Neural cell (in vitro differentiated cells): ENCODE measurements at regions not wholly inside any gene's neighbourhood (a gene's known extent, or its start where the extent isn't known, plus 50 kb on each side); places are given as distances from the start of the nearest gene placed in this dataset.

Experiments
- H2AFZ ChIP-seq: fragments of 200-600, 300-800 bp; sonication (generic), shearing (Covaris generic); 2 replicates; pipeline ENCODE4 v1.6.0; 2014; ENCODE audit warnings: low read depth, mild to moderate bottlenecking, antibody characterized with exemption, low read length, moderate library complexity
- H3F3A ChIP-seq: fragments of 200-600 bp; shearing (Covaris generic); 2 replicates; pipeline ENCODE4 v1.6.1; 2016; ENCODE audit warnings: mild to moderate bottlenecking, moderate library complexity, mixed read lengths, antibody characterized with exemption, low read length; ENCODE audit not compliant: insufficient read depth, poor library complexity, severe bottlenecking
- H3K27ac ChIP-seq: fragments of 200-600, 300-800 bp; sonication (generic), shearing (Covaris generic); 2 replicates; pipeline ENCODE4 v1.5.1; 2014; ENCODE audit warnings: mild to moderate bottlenecking, low read length, moderate library complexity
- H3K27me3 ChIP-seq: fragments of 300-800, 200-600 bp; sonication (generic), shearing (Covaris generic); 2 replicates; pipeline ENCODE4 v1.6.0; 2014; ENCODE audit warnings: mild to moderate bottlenecking, low read depth, low read length, moderate library complexity; ENCODE audit not compliant: insufficient read depth
- H3K36me3 ChIP-seq: fragments of 300-800, 200-600 bp; sonication (generic), shearing (Covaris generic); 2 replicates; pipeline ENCODE4 v1.5.1; 2014; ENCODE audit warnings: mild to moderate bottlenecking, antibody characterized with exemption, low read length, moderate library complexity; ENCODE audit not compliant: insufficient read depth
- H3K4me2 ChIP-seq: fragments of 300-800, 200-600 bp; sonication (generic), shearing (Covaris generic); 2 replicates; pipeline ENCODE4 v1.6.0; 2014; ENCODE audit warnings: mild to moderate bottlenecking, low read length
- H3K4me3 ChIP-seq: fragments of 300-800, 200-600 bp; sonication (generic), shearing (Covaris generic); 2 replicates; pipeline ENCODE4 v1.5.1; 2014; ENCODE audit warnings: mild to moderate bottlenecking, low read length, moderate library complexity
- H3K79me2 ChIP-seq: fragments of 200-600 bp; shearing (Covaris generic); replicated peaks from 2 replicates; pipeline ENCODE4 v1.6.0; 2014; ENCODE audit warnings: mild to moderate bottlenecking, low read length, moderate library complexity; ENCODE audit not compliant: insufficient read depth
- H3K9ac ChIP-seq: fragments of 300-800, 200-600 bp; sonication (generic), shearing (Covaris generic); 2 replicates; pipeline ENCODE4 v1.6.1; 2016; ENCODE audit warnings: mild to moderate bottlenecking, low read length, mixed read lengths
- H3K9me2 ChIP-seq: fragments of 200-600 bp; shearing (Covaris generic); 2 replicates; pipeline ENCODE4 v1.6.1; 2016; ENCODE audit warnings: mild to moderate bottlenecking, low read length, mixed read lengths; ENCODE audit not compliant: insufficient read depth
- H3K9me3 ChIP-seq: fragments of 200-600, 300-800 bp; sonication (generic), shearing (Covaris generic); 2 replicates; pipeline ENCODE4 v1.6.1; 2016; ENCODE audit warnings: mild to moderate bottlenecking, mixed run types, low read length, moderate library complexity, mixed read lengths
- H4K20me1 ChIP-seq: fragments of 200-600 bp; shearing (Covaris generic); 2 replicates; pipeline ENCODE4 v1.6.1; 2016; ENCODE audit warnings: mild to moderate bottlenecking, mixed run types; ENCODE audit not compliant: insufficient read depth
- CTCF ChIP-seq: fragments of 450-650 bp; IDR thresholded peaks from 2 replicates; pipeline ENCODE4 v1.5.1; 2014; ENCODE audit warnings: antibody characterized with exemption, mild to moderate bottlenecking, moderate library complexity; ENCODE audit not compliant: poor library complexity, severe bottlenecking
- EP300 ChIP-seq: fragments of 450-650 bp; conservative IDR thresholded peaks from 2 replicates; pipeline ENCODE4 v1.6.1; 2014; ENCODE audit warnings: antibody characterized with exemption, mild to moderate bottlenecking, moderate library complexity; ENCODE audit not compliant: poor library complexity, severe bottlenecking
- EZH2 ChIP-seq: fragments of 200-600, 300-800 bp; shearing (Covaris generic), sonication (generic); IDR thresholded peaks from 2 replicates; pipeline ENCODE4 v1.6.1; 2014; ENCODE audit warnings: antibody characterized with exemption, low read length, borderline replicate concordance, mild to moderate bottlenecking; ENCODE audit not compliant: insufficient read depth, poor library complexity, severe bottlenecking
- MXI1 ChIP-seq: fragments of 450-650 bp; conservative IDR thresholded peaks from 2 replicates; pipeline ENCODE4 v1.6.1; 2014; ENCODE audit warnings: antibody characterized with exemption, mild to moderate bottlenecking; ENCODE audit not compliant: poor library complexity, severe bottlenecking
- POLR2AphosphoS5 ChIP-seq: IDR thresholded peaks from 2 replicates; pipeline ENCODE4 v1.6.1; 2012
- RAD21 ChIP-seq: fragments of 450-650 bp; conservative IDR thresholded peaks from 2 replicates; pipeline ENCODE4 v1.6.1; 2014; ENCODE audit warnings: antibody characterized with exemption, mild to moderate bottlenecking, moderate library complexity
- SMC3 ChIP-seq: fragments of 450-650 bp; conservative IDR thresholded peaks from 2 replicates; pipeline ENCODE4 v1.6.1; 2014; ENCODE audit warnings: antibody characterized with exemption, mild to moderate bottlenecking, moderate library complexity; ENCODE audit not compliant: poor library complexity
- TAF1 ChIP-seq: IDR thresholded peaks from 2 replicates; pipeline ENCODE4 v1.6.1; 2012; ENCODE audit warnings: low read depth
- TF ChIP-seq, protein P1 (sequence below): IDR thresholded peaks from 2 replicates; pipeline ENCODE4 v1.6.1; 2012; ENCODE audit warnings: borderline replicate concordance

GRCh38 chr1:181327796-181328195 lies 155.5 kb upstream of the CACNA1E start:
- H3K9ac ChIP-seq: no peak overlapping the region
- H3K4me2 ChIP-seq: no peak overlapping the region
- H3F3A ChIP-seq: no peaks in the 10 kb centered on the region
- H3K79me2 ChIP-seq: no peaks in the 10 kb centered on the region
- H3K36me3 ChIP-seq: no peaks in the 10 kb centered on the region
- H3K27ac ChIP-seq: no peak overlapping the region
- H3K9me3 ChIP-seq: no peaks in the 10 kb centered on the region
- TF ChIP-seq TAF1: no peak
- no peak for TF ChIP-seq POLR2AphosphoS5
- TF ChIP-seq, protein P1, sequence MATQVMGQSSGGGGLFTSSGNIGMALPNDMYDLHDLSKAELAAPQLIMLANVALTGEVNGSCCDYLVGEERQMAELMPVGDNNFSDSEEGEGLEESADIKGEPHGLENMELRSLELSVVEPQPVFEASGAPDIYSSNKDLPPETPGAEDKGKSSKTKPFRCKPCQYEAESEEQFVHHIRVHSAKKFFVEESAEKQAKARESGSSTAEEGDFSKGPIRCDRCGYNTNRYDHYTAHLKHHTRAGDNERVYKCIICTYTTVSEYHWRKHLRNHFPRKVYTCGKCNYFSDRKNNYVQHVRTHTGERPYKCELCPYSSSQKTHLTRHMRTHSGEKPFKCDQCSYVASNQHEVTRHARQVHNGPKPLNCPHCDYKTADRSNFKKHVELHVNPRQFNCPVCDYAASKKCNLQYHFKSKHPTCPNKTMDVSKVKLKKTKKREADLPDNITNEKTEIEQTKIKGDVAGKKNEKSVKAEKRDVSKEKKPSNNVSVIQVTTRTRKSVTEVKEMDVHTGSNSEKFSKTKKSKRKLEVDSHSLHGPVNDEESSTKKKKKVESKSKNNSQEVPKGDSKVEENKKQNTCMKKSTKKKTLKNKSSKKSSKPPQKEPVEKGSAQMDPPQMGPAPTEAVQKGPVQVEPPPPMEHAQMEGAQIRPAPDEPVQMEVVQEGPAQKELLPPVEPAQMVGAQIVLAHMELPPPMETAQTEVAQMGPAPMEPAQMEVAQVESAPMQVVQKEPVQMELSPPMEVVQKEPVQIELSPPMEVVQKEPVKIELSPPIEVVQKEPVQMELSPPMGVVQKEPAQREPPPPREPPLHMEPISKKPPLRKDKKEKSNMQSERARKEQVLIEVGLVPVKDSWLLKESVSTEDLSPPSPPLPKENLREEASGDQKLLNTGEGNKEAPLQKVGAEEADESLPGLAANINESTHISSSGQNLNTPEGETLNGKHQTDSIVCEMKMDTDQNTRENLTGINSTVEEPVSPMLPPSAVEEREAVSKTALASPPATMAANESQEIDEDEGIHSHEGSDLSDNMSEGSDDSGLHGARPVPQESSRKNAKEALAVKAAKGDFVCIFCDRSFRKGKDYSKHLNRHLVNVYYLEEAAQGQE: no peak
- TF ChIP-seq CTCF: no peak
- no peak for TF ChIP-seq MXI1
- TF ChIP-seq SMC3: no peak
- no peak for TF ChIP-seq EP300
- TF ChIP-seq RAD21: no peak
- TF ChIP-seq EZH2: no peak
- H3K27me3 ChIP-seq: no peaks in the 10 kb centered on the region
- no peak overlapping the region for H2AFZ ChIP-seq
- no peak overlapping the region for H3K4me3 ChIP-seq
- H4K20me1 ChIP-seq: no peaks in the 10 kb centered on the region
- H3K9me2 ChIP-seq: no peaks in the 10 kb centered on the region

GRCh38 chr1:181334724-181335123 lies 148.6 kb upstream of the CACNA1E start:
- H3K9me2 ChIP-seq: no peaks in the 10 kb centered on the region
- H3K27ac ChIP-seq: no peak overlapping the region
- no peak overlapping the region for H2AFZ ChIP-seq
- H4K20me1 ChIP-seq: no peaks in the 10 kb centered on the region
- H3K9ac ChIP-seq: no peak overlapping the region
- TF ChIP-seq POLR2AphosphoS5: no peak
- H3K79me2 ChIP-seq: no peaks in the 10 kb centered on the region
- no peaks in the 10 kb centered on the region for H3K9me3 ChIP-seq
- no peaks in the 10 kb centered on the region for H3K36me3 ChIP-seq
- H3F3A ChIP-seq: no peaks in the 10 kb centered on the region
- H3K27me3 ChIP-seq: no peaks in the 10 kb centered on the region
- H3K4me2 ChIP-seq: no peak overlapping the region
- no peak overlapping the region for H3K4me3 ChIP-seq

GRCh38 chr1:181335631-181336030 lies 147.7 kb upstream of the CACNA1E start:
- no peak overlapping the region for H2AFZ ChIP-seq
- TF ChIP-seq RAD21 (no peak), POLR2AphosphoS5 (no peak), EP300 (no peak), CTCF (no peak), MXI1 (no peak), SMC3 (no peak), EZH2 (no peak), TAF1 (no peak)
- TF ChIP-seq, protein P1: no peak
- H3F3A ChIP-seq: no peaks in the 10 kb centered on the region
- no peak overlapping the region for H3K4me2 ChIP-seq
- H3K4me3 ChIP-seq: no peak overlapping the region
- no peaks in the 10 kb centered on the region for H3K79me2 ChIP-seq
- H3K9me2 ChIP-seq: no peaks in the 10 kb centered on the region
- H4K20me1 ChIP-seq: no peaks in the 10 kb centered on the region
- no peak overlapping the region for H3K9ac ChIP-seq
- no peaks in the 10 kb centered on the region for H3K36me3 ChIP-seq
- H3K9me3 ChIP-seq: no peaks in the 10 kb centered on the region
- H3K27ac ChIP-seq: no peak overlapping the region
- H3K27me3 ChIP-seq: no peaks in the 10 kb centered on the region
